Left ventricle myocardium inferior (tissue), 1 donor: ENCODE measurements at regions not wholly inside any gene's neighbourhood (a gene's known extent, or its start where the extent isn't known, plus 50 kb on each side); places are given as distances from the start of the nearest gene placed in this dataset.

Source experiments
- DNase-seq: peaks from one replicate; pipeline ENCODE4 v3.0.0-alpha.2; 2020
- H3K27ac ChIP-seq: fragments of 200-600 bp; replicated peaks from 2 replicates; pipeline ENCODE4 v1.8.0; 2021
- H3K27me3 ChIP-seq: fragments of 200-600 bp; 2 replicates; pipeline ENCODE4 v1.8.0; 2021; ENCODE audit warnings: low read depth
- H3K36me3 ChIP-seq: fragments of 200-600 bp; 2 replicates; pipeline ENCODE4 v1.8.0; 2021
- H3K4me1 ChIP-seq: fragments of 200-600 bp; 2 replicates; pipeline ENCODE4 v1.8.0; 2021
- H3K4me3 ChIP-seq: fragments of 200-600 bp; 2 replicates; pipeline ENCODE4 v1.8.0; 2021; ENCODE audit warnings: mild to moderate bottlenecking, moderate library complexity
- H3K9me3 ChIP-seq: fragments of 200-600 bp; replicated peaks from 2 replicates; pipeline ENCODE4 v1.8.0; 2021
- CTCF ChIP-seq: fragments of 200-600 bp; IDR thresholded peaks from 2 replicates; pipeline ENCODE4 v1.8.0; 2021; ENCODE audit warnings: antibody characterized with exemption, mild to moderate bottlenecking, borderline replicate concordance
- intact Hi-C: fragments of 100-400 bp; cut with micrococcal nuclease; formaldehyde crosslinking; loops from one replicate; pipeline ENCODE4 v1.11.0; 2022
- donor health status: DM: no; HTN: yes; CAD: no; lungs with severe emphysema.

GRCh38 chr3:151550642-151551041 lies 89.8 kb upstream of the IGSF10 start:
- intact Hi-C loops, result no loop called here

GRCh38 chr3:151550025-151550618 lies 89.3 kb upstream of the IGSF10 start:
- Histone ChIP-seq H3K36me3 (no peaks in the 10 kb centered on the region), H3K4me3 (no peak overlapping the region), H3K27me3 (no peaks in the 10 kb centered on the region), H3K4me1 (no peaks in the 10 kb centered on the region), H3K27ac (peak overlapping the region; percentile 56), H3K9me3 (no peaks in the 10 kb centered on the region)
- no peak for DNase-seq
- no peak for TF ChIP-seq CTCF
- intact Hi-C loops, result no loop called here

More at GRCh38 chr3:151550642-151551041, 89.8 kb upstream of the IGSF10 start:
- H3K27me3 ChIP-seq, result no peaks in the 10 kb centered on the region
- no peak for DNase-seq
- no peaks in the 10 kb centered on the region for H3K36me3 ChIP-seq
- peak overlapping the region; percentile 56 for H3K27ac ChIP-seq
- no peak for TF ChIP-seq CTCF
- no peaks in the 10 kb centered on the region for H3K9me3 ChIP-seq
- no peak overlapping the region for H3K4me3 ChIP-seq
- H3K4me1 ChIP-seq, result no peaks in the 10 kb centered on the region

- intact Hi-C loops, result no loop called here
- no peak for TF ChIP-seq CTCF
- H3K27ac ChIP-seq, result peak overlapping the region; percentile 45
- H3K4me1 ChIP-seq, result no peaks in the 10 kb centered on the region
- no peak for DNase-seq
- H3K9me3 ChIP-seq, result no peaks in the 10 kb centered on the region
- H3K4me3 ChIP-seq, result no peak overlapping the region
- H3K27me3 ChIP-seq, result no peaks in the 10 kb centered on the region
- H3K36me3 ChIP-seq, result no peaks in the 10 kb centered on the region
Observed at GRCh38 chr3:151548195-151548594, 87.3 kb upstream of the IGSF10 start.

GRCh38 chr3:151544164-151544548 lies 83.3 kb upstream of the IGSF10 start:
- intact Hi-C loops, result no loop called here
- no peak overlapping the region for H3K4me3 ChIP-seq
- H3K4me1 ChIP-seq, result no peaks in the 10 kb centered on the region
- no peaks in the 10 kb centered on the region for H3K9me3 ChIP-seq
- no peaks in the 10 kb centered on the region for H3K36me3 ChIP-seq
- H3K27me3 ChIP-seq, result no peaks in the 10 kb centered on the region
- H3K27ac ChIP-seq, result no peak overlapping the region
- DNase-seq, result no peak
- no peak for TF ChIP-seq CTCF

- no peak for TF ChIP-seq CTCF
- no peak for DNase-seq
- Histone ChIP-seq H3K4me1 (no peaks in the 10 kb centered on the region), H3K36me3 (no peaks in the 10 kb centered on the region), H3K4me3 (no peak overlapping the region), H3K27me3 (no peaks in the 10 kb centered on the region), H3K9me3 (no peaks in the 10 kb centered on the region), H3K27ac (no peak overlapping the region)
- intact Hi-C loops, result no loop called here
Observed at GRCh38 chr3:151541178-151541577, 80.3 kb upstream of the IGSF10 start.
